Ascending aorta (tissue), 2 donors: ENCODE measurements at regions not wholly inside any gene's neighbourhood (a gene's known extent, or its start where the extent isn't known, plus 50 kb on each side); places are given as distances from the start of the nearest gene placed in this dataset.

ENCODE experiments used
- DNase-seq, 2 donors: peaks; one replicate each; pipeline ENCODE4 v3.0.0-alpha.2; 2019; ENCODE audit warnings: low spot score in 2 of 2
- H3K27ac ChIP-seq, 2 donors: fragments of 200-600 bp; sonication (generic); one replicate each; pipeline ENCODE4 v1.5.1; 2016 to 2017; ENCODE audit warnings: mild to moderate bottlenecking in 1 of 2
- H3K27me3 ChIP-seq: fragments of 200-600 bp; sonication (generic); one replicate; pipeline ENCODE4 v1.5.1; 2017
- H3K36me3 ChIP-seq, 2 donors: fragments of 200-600 bp; sonication (generic); one replicate each; pipeline ENCODE4 v1.5.1; 2016
- H3K4me1 ChIP-seq, 2 donors: fragments of 200-600 bp; sonication (generic); one replicate each; pipeline ENCODE4 v1.5.1; 2016 to 2017; ENCODE audit warnings: mild to moderate bottlenecking in 1 of 2
- H3K4me3 ChIP-seq, 2 donors: fragments of 200-600 bp; sonication (generic); one replicate each; pipeline ENCODE4 v1.5.1; 2016 to 2017; ENCODE audit warnings: mild to moderate bottlenecking in 1 of 2
- H3K9me3 ChIP-seq, 2 donors: fragments of 200-600 bp; sonication (generic); one replicate each; pipeline ENCODE4 v1.5.1; 2016
- CTCF ChIP-seq, 3 experiments: fragments of 200-600 bp in 2 of 3; fragments of 450-650 bp in 1 of 3; sonication (generic) in 2 of 3; IDR thresholded peaks; one replicate each; pipeline ENCODE4 v1.5.1; 2016 to 2019; ENCODE audit warnings: antibody characterized with exemption in 3 of 3, mild to moderate bottlenecking in 1 of 3, moderate library complexity in 1 of 3
- intact Hi-C: fragments of 100-400 bp; cut with DNase I; formaldehyde crosslinking; loops from one replicate; pipeline ENCODE4 v1.15.1; 2023

- no peaks in the 10 kb centered on the region for H3K4me1 ChIP-seq
- H3K27ac ChIP-seq, result no peak overlapping the region
- no peak for TF ChIP-seq CTCF (IDR thresholded peaks at IDR 0.05)
- no peaks in the 10 kb centered on the region for H3K27me3 ChIP-seq
- no peak for DNase-seq
- H3K36me3 ChIP-seq, result no peaks in the 10 kb centered on the region
- no peaks in the 10 kb centered on the region for H3K9me3 ChIP-seq
- H3K4me3 ChIP-seq, result no peak overlapping the region
- intact Hi-C loops, result no loop called here
Observed at GRCh38 chr3:82416349-82416748, 654.9 kb upstream of the GBE1 start.

- intact Hi-C loops, result no loop called here
- no peak for DNase-seq
- H3K4me3 ChIP-seq, result no peak overlapping the region
- TF ChIP-seq CTCF (IDR thresholded peaks at IDR 0.05), result no peak
- H3K9me3 ChIP-seq, result no peaks in the 10 kb centered on the region
- no peaks in the 10 kb centered on the region for H3K36me3 ChIP-seq
- H3K27me3 ChIP-seq, result no peaks in the 10 kb centered on the region
- no peaks in the 10 kb centered on the region for H3K4me1 ChIP-seq
- no peak overlapping the region for H3K27ac ChIP-seq
Observed at GRCh38 chr3:82413171-82413570, 651.7 kb upstream of the GBE1 start.

GRCh38 chr3:82410366-82410765, 648.9 kb upstream of the GBE1 start:
- Histone ChIP-seq H3K4me1 (no peaks in the 10 kb centered on the region), H3K27ac (no peak overlapping the region), H3K36me3 (no peaks in the 10 kb centered on the region), H3K9me3 (no peaks in the 10 kb centered on the region), H3K4me3 (no peak overlapping the region), H3K27me3 (no peaks in the 10 kb centered on the region)
- no peak for DNase-seq
- intact Hi-C loops, result no loop called here
- no peak for TF ChIP-seq CTCF (IDR thresholded peaks at IDR 0.05)

GRCh38 chr3:82409842-82410241, 648.4 kb upstream of the GBE1 start:
- no peaks in the 10 kb centered on the region for H3K27me3 ChIP-seq
- DNase-seq, result no peak
- no peaks in the 10 kb centered on the region for H3K9me3 ChIP-seq
- no peak for TF ChIP-seq CTCF (IDR thresholded peaks at IDR 0.05)
- H3K4me3 ChIP-seq, result no peak overlapping the region
- H3K36me3 ChIP-seq, result no peaks in the 10 kb centered on the region
- intact Hi-C loops, result no loop called here
- H3K4me1 ChIP-seq, result no peaks in the 10 kb centered on the region
- H3K27ac ChIP-seq, result no peak overlapping the region

GRCh38 chr3:82392203-82392775, 630.8 kb upstream of the GBE1 start:
- Histone ChIP-seq H3K4me1 (no peaks in the 10 kb centered on the region), H3K4me3 (no peak overlapping the region), H3K27ac (no peak overlapping the region), H3K9me3 (no peaks in the 10 kb centered on the region), H3K36me3 (no peaks in the 10 kb centered on the region), H3K27me3 (no peaks in the 10 kb centered on the region)
- TF ChIP-seq CTCF (IDR thresholded peaks at IDR 0.05), result no peak
- no peak for DNase-seq
- intact Hi-C loops, result no loop called here

GRCh38 chr3:82390868-82391267, 629.4 kb upstream of the GBE1 start:
- intact Hi-C loops, result no loop called here
- H3K27me3 ChIP-seq, result no peaks in the 10 kb centered on the region
- no peak for DNase-seq
- no peak overlapping the region for H3K4me3 ChIP-seq
- H3K4me1 ChIP-seq, result no peaks in the 10 kb centered on the region
- TF ChIP-seq CTCF (IDR thresholded peaks at IDR 0.05), result no peak
- H3K36me3 ChIP-seq, result no peaks in the 10 kb centered on the region
- H3K27ac ChIP-seq, result no peak overlapping the region
- no peaks in the 10 kb centered on the region for H3K9me3 ChIP-seq
